Mucosa of gallbladder (tissue), 1 donor: ENCODE measurements at regions not wholly inside any gene's neighbourhood (a gene's known extent, or its start where the extent isn't known, plus 50 kb on each side); places are given as distances from the start of the nearest gene placed in this dataset.

Experiments
- DNase-seq: peaks from one replicate; pipeline ENCODE4 v3.0.0-alpha.2; 2020; ENCODE audit warnings: low spot score
- donor health status: DM: no; HTN: no; CAD: no.

DNA sequence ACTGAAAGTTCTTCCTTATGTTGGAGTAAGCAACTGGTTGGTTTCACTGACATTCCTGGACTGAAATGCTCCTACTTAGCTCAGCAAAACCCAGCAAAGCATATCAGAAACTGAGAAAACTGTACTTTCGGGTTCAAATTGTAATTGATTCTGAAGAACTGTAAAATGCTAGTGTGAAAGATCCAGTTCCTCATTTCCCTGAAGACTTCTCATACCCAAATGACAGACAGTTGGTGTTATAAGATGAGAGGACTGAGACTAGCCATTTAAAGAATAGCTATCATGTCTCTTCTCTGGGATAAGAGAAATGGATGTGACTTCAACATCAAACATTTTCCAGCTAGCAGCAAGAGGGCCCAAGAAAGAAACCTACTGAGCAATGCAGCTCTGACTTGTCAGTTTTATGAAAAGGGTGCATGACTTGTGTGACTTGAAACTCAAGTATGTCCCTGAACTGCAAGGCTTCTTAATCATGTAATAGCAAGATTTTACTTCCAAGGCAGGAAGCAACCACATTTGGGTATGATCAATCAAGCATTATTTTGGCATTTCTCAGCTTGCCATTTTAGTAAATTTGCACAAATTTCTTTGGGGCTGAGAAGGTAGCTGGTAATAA is 420.3 kb upstream of the MMADHC start:
- DNase-seq, result no peak

DNA sequence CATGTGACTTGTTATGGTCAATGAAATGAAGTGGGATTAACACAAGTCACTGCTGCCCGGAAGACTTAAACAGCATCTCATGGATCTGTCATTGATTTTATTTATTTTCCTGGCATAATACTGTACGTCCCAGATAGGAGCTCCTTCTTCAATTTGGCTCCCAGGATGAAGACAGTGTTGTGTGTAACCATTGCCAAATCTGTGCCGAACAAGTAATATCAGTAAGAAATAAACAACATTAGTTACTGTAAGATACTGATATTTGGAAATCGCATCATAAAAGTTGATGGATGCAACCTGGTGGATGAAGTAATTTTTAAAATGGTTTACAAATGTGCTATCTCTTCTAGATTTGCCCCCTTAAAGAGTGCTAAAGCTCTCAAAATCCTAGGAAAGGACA is 419.0 kb upstream of the MMADHC start:
- DNase-seq, result no peak

DNA sequence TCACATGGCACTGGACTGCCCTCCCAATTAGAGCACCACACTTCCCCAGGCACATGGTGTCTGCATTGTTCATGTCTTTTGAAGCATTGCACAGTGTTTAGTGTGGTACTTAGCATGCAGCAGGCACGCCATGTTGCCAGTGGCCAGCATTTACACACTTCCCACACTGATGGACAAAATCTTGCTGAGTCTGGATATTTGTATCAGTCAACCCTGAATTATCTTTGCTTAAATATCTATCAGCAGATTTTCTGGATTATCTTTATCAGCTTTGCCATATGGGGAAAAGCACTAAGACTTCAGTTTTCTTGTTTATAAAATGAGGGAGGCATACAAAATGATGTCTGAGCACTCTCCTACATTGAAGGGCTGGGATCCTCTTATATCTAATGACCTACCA is 416.0 kb upstream of the MMADHC start:
- DNase-seq, result no peak

DNA sequence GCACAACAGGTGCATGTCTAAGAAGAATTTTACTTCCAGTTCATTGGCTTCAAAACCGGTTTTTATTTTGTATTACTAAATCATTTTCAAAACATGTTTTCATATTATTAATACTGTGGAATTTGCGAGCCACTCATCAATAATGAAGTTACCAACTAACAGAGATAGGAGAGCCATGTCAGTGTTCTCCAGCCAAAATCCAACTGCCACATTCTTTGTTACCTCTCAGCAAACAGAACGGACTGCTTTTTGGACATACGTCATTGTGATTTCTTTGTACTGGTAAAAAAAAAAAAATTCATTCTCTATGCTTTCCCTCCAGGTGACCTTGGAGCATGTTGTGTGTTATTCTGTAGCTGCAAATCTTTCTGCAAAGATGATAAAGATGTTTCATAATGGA is 414.2 kb upstream of the MMADHC start:
- DNase-seq, result no peak

DNA sequence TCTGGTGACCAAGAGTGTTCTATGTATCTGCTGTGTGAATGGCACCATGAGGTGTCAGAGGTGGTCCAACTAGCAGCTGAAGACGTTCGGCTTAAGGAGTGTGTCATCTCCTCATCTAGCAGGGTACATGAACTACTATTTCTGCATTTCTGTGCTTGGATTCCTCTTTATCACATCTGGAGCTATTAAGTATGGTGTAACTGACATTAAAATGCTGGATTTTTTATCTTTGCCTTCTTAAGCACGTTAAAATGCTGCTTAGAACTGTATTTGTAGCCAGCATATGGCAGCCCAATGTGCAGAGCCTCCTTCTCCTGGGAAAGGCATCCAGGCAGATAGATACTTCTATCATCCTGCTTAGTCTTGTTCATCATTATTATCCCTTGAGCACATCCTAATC is 409.3 kb upstream of the MMADHC start:
- DNase-seq, result no peak

DNA sequence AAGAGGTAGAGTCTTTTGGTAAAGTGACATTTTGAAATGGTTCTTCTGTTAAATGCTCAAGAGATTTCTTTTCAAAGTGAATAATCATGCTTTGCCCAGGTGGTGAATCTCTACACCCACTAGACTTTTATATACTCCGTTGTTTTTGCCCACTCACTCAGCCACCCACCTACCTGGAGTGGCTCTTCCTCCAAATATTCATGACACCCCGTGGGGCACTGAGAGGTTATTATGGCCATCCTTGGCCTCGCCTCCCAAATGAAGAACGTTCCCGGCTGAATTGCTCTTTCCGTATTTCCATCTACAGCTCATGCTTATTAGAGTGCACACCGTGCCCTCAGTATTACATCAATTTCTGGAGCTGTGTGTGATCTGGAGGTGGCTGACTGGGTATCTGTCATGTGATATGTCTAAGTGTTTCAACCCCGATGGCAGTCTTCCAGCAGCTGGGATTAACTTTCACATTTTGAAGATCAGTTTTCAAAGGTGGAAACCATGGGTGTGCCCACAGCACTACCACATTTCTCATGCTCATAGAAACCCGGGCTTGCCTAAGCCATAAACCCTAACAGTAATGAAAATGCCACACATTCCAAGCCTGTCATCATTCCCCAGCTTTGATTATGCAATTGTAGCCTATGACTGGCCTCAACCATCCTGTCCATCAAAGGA is 406.6 kb upstream of the MMADHC start:
- no peak for DNase-seq

DNA sequence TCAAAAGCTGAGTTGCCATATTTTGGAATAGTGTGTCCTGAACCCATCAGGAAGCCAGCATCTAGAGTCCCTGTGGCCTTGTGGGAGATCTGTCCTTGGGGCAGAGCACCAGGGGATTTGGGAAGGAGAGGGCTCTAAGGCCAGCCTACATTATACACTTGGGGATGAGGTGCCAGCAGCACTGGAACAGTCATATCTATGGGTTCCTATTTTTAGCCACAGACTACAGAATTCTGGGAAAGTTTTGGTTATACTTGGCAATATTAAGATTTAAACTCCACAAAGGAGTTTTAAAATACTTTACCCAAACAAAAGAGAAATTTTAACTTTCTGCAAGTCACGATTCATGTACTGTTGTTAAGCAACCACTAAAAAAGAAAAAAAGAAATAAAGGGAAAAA is 405.7 kb upstream of the MMADHC start:
- DNase-seq, result no peak

DNA sequence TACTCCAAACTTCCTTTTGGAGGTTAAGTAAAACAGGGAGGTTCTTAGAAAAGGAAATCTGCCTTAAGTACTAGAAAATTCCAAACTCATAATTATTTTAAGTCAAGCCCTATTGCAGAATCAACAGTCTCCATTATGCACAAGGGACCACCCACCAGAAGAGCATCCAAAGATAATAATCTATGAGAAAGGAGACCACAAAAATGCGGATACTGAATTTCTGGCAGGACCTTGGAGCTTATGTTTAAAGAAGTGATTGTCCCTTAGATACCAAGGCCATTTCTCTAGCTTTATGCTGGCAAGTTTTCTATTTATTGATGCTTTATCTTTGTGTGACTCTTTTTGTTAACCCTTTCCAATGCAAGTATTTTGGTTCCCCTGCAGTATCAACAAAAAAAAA is 404.0 kb upstream of the MMADHC start:
- no peak for DNase-seq

DNA sequence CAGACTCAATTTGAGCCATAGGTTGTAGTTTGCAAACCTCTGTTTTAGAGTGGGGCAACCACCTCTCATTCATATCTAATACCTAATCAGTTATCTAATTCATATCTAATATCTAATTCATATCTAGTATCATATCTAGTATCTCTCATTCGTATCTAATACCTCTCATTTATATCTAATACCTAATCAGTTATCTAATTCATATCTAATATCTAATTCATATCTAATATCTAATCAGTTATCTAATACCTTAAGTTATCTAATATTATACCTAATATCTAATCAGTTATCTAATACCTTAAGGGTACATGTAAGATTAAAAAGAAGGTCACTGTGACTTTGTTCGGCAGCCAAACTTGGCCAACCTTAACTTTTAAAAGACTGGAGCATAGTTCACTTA is 403.4 kb upstream of the MMADHC start:
- no peak for DNase-seq

DNA sequence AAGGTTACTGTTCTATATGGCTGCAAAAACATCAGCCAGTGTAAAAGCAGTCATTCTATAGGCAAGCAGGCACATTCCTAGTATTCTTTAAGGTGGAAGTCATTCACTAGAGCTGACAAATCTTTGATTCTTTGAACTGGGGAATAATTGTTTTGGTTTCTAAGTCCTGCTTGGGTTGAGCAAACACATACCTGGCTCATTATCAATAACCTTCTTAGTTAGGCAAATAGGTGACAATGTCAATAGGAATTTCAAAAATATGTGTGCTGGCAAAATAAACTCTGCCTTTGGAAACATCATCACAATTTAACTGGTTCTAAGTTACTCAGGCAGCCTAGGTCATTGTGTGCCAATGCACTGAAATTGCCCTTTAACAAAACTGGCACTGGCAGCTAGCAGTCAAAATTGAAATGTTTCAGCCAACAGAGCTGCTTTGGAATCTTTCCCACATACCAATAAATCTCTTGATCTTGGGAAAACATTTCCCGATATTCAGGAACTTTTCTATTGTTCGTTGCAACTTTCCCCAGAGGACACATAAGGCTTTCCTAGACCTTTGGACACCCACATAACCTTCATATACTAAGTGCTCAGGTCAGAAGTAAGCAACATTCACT is 402.0 kb upstream of the MMADHC start:
- peak; percentile 12 for DNase-seq

DNA sequence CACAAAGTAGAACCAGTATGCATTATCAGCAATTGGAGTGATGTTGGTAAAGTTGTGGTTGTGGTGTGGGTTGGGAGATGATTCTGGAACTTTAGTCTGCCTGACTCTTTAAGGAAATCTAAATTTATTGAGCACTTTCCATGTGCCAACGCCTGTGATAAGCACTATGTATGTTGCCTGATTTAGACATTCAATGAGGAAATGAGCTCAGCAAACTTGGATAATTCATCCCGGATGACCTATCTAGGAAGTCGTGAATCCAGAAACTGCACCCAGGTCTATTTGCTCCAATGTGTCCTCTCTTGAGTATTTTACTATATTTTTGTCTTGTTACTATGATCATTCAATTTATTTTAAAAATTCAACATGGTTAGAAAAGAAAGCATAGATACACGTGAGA is 400.8 kb upstream of the MMADHC start:
- DNase-seq, result no peak

DNA sequence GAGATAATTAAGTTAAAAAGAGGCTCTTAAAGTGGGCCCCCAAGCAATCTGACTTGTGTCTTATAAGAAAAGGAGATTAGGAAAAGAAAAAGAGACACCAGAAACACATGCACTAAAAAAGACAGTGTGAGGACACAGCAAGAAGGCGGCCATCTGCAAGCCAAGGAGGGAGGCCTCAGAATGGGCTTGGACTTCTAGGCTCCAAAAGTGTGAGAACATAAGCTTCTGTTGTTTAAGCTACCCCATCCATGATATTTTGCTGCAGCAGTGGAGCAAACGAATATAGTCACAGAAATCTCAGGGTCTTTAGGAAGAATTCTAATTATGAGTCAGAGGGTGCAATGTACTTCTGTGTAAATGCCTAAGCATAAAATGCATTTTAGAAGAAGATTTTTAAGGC is 399.3 kb upstream of the MMADHC start:
- no peak for DNase-seq

DNA sequence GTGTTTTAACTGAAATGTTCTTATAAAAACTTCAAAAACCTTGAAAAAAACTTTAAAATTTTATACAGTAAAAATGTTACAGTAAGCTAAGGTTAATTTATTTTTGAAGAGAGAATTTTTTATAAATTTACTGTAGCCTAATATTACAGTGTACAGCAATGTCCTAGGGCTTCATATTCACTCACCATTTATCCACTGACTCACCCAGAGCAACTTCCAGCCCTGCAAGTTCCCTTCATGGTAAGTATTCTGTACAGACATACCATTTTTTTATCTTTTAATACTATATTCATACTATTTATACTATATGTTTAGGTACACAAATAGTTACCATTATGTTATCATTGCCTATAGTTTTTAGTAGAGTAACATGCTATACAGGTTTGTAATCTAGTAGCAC is 396.7 kb upstream of the MMADHC start:
- DNase-seq, result no peak

DNA sequence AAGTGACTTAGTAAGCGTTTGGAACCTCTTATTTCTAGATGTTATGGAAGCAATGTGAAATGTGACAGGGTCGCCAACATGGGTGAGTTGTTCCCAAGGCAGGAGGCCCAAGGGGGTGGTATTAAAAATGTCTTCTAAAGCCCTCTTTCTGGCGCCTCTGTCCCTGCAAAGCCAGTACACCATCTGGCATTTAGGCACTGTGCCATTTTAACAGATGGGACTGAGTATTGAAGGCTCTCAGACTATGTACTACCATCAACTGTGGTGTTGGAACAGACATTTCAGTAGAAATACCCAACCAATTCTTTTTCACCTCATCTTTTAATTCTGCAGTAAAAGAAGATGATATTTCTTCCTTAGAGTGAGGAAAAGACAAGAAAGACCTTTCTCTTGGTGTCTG is 384.5 kb upstream of the MMADHC start:
- no peak for DNase-seq

DNA sequence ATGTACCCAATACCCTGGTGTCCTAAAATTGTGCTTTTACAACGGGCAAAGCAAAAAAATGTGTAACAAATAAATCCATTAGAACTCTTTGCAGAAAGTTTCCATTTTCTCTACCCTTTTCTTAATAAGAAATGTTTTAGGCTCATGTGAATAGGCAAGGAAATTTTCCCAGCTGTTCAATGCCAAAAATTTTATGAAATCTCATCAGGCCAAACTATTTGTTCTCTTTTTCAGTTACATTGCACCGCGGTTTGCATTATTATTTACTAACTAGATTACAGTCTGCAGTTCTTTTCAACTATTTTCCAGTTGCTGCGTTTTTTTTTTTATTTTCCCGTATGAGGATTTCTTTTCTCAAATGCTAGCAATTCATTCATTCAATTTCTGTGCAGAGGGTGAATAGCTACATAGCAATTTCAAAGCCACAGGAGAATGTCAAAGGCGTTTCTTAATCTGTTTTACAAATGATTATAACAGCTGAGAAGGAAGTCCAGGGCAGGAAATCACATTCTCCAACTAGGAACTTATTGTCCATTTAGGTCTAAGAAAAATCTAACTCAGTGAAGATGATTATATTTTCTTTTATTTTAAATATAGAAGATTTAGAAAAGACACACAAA is 367.5 kb upstream of the MMADHC start:
- no peak for DNase-seq

DNA sequence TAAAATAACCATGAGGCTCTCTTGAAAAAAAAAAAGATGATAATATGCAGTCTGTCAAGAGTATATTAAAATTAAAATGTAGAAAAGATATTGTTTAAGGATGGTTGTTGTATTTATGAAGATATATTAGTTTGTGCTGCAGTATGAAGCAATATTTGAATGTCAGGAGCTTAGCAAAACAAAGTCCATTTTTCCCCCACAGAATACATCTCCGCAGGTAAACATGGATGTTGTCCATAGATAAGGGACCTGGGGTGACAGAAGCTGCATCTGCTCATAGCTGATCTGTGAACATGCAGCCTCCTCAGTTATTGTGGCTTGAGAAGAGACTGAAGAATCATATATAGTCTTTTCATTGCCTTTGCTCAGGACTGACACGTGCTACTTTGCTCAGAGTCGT is 366.1 kb upstream of the MMADHC start:
- no peak for DNase-seq

DNA sequence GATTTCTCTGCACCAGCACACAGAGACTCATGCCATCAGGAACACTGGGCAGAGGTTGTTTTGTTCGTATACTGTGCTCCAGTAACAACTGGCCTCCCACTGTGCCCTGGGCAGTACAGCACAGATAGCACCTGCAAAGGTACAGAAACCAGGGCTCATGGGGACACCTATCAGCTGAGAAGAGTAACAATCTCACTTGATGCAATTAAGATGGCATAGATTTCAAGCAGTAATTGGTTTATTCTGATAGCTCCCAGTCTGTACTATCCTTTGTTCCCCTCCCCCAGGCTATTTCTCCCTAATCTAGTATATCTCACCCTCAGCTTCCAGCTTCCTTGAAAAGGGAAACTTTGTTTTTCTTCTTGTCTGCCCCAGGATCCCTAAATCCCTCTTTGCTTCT is 343.9 kb upstream of the MMADHC start:
- DNase-seq, result no peak

DNA sequence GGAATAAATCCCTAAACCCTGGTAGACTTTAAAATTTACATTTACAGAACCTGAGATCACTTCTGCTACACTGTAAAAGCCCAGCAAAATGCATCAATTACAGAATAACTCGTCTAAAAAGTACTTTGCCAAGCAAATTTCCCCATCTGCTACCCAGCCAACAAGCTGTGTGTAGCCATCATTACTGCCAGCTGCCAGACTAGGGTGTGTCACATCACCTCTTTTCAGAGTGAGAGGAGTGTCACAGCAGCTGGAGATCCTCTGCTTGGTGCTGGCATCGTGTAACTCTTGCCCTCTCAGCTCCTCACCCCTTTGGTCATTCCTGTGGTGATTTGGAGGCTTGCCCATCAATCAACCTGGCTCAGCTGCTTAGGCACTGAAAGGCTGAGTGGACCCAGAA is 340.4 kb upstream of the MMADHC start:
- DNase-seq, result no peak

DNA sequence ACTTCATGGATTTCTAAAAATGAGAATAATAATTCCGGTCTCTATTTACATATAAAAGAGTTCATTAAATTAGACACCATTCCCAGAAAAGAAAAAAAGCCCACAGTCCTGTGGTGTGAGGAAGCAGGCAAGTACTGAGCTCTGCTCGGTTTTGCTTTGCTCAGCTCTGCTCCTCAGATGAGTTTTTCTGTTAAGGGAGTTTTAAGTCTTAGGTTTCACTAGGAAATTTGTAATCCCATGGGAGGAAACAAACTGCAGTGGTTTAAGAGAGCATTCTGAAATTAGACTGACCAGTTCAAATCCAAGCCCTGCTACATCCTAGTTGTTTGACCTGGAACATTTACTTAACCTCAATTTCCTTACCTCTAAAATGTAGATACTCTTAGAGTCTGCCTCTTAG is 338.6 kb upstream of the MMADHC start:
- no peak for DNase-seq

DNA sequence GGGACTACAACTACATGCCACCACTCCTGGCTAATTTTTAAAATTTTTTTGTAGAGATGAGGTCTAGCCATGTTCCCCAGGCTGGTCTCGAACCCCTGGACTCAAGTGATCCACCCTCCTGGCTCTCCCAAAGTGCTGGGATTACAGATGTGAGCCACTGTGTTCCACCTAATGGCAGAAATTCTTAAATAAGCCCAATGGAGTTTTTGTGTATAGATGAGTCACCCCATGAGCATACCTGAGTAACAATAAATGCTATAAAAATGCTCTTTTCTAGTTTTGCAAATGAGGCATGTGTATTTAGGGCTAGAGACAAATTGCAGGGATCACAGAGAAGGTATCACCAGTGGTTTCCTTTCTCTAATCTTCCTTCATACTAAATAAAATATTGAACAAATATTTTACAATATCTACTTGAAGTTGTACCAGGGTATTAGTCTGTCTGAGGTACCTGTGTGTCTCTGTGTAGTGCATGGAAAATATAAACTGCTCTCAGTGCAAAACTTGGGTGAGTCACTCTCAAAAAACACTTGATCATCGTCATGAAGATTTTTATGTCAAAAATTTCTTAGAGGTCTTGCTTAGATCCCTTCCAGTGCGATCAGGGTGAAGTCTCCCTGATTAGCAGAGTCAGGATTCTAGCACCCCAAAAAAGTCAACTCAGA is 337.1 kb upstream of the MMADHC start:
- no peak for DNase-seq

DNA sequence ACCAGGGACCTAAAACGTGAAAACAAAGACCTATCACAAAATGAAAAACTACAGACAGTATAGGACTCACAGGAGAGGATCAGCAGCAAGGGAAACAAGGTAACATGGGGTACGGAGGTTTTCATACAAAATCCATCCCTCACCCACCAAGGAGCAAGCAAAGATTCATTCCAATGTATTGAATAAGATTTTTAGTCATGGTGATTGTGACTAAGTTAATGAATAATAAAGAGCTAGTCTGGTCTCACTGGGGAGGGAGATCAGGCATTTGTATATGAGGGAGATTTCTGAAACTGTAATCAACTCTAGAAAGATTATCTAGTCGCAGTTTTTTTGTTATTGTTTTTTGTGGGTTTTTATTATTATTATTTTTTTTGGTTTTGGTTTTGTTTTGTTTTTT is 336.5 kb upstream of the MMADHC start:
- DNase-seq, result no peak

DNA sequence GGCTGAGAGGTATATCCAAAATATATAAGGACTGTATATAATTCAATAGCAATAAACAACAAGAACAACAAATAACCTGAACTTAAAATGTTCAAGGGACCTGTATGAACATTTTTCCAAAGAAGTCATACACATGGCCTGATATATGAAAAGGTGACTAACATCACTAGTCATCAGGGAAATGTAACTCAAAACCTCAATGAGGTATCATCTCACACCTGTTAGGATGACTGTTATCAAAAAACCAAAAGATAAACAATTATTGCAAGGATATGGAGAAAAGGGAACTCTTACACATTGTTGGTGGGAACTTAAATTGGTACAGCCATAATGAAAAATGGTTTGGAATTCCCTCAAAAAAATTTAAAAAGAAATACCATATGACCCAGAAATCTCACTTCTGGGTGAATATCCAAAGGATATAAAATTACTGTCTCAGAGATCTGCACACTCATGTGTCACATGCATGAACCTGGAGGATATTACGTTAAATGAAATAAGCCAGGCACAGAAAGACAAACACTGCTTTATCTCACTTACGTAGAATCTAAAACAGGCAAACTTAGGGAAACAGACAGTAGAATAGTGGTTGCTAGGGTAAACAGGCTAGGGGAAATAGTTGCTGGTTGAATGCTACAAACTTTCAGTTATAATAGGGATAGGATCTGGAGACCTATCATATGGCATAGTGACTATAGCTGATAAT is 334.5 kb upstream of the MMADHC start:
- DNase-seq, result no peak
